GM23338 (cell line): ENCODE measurements at regions not wholly inside any gene's neighbourhood (a gene's known extent, or its start where the extent isn't known, plus 50 kb on each side); places are given as distances from the start of the nearest gene placed in this dataset.

ENCODE experiments used
- ATAC-seq: fragments of 200-7000 bp; cut with Tn5 transposase; 3 replicates; pipeline ENCODE4 v1.9.1; 2020
- DNase-seq: peaks from one replicate; pipeline ENCODE4 v3.0.0-alpha.2; 2015; ENCODE audit warnings: low spot score
- H2AFZ ChIP-seq: fragments of 200-600 bp; sonication (generic); 2 replicates; pipeline ENCODE4 v1.8.0; 2016; ENCODE audit warnings: antibody characterized with exemption, mild to moderate bottlenecking, moderate library complexity
- H3F3A ChIP-seq: fragments of 200-600 bp; sonication (generic); replicated peaks from 2 replicates; pipeline ENCODE4 v1.8.0; 2017; ENCODE audit warnings: antibody characterized with exemption, mixed run types, low read depth
- H3K27ac ChIP-seq: fragments of 200-600 bp; sonication (generic); 2 replicates; pipeline ENCODE4 v1.6.1; 2016; ENCODE audit warnings: low read depth
- H3K27me3 ChIP-seq: fragments of 200-600 bp; sonication (generic); 2 replicates; pipeline ENCODE4 v1.8.0; 2016; ENCODE audit warnings: mild to moderate bottlenecking, mixed run types, moderate library complexity; ENCODE audit not compliant: insufficient read depth
- H3K36me3 ChIP-seq: fragments of 200-600 bp; sonication (generic); 2 replicates; pipeline ENCODE4 v1.8.0; 2016; ENCODE audit warnings: mild to moderate bottlenecking; ENCODE audit not compliant: insufficient read depth
- H3K4me1 ChIP-seq: fragments of 200-600 bp; sonication (generic); 2 replicates; pipeline ENCODE4 v1.8.0; 2016; ENCODE audit warnings: mild to moderate bottlenecking, moderate library complexity; ENCODE audit not compliant: insufficient read depth
- H3K4me2 ChIP-seq: fragments of 200-600 bp; sonication (generic); 2 replicates; pipeline ENCODE4 v1.7.1; 2017; ENCODE audit warnings: mixed run types
- H3K4me3 ChIP-seq: fragments of 200-600 bp; sonication (generic); 2 replicates; pipeline ENCODE4 v1.6.1; 2016; ENCODE audit warnings: mixed run types
- H3K79me2 ChIP-seq: fragments of 200-600 bp; sonication (generic); replicated peaks from 2 replicates; pipeline ENCODE4 v1.8.0; 2017; ENCODE audit warnings: mild to moderate bottlenecking; ENCODE audit not compliant: insufficient read depth
- H3K9me2 ChIP-seq: fragments of 200-600 bp; sonication (generic); 2 replicates; pipeline ENCODE4 v1.8.0; 2017; ENCODE audit not compliant: insufficient read depth
- H4K20me1 ChIP-seq: fragments of 200-600 bp; sonication (generic); replicated peaks from 2 replicates; pipeline ENCODE4 v1.8.0; 2017; ENCODE audit warnings: mild to moderate bottlenecking; ENCODE audit not compliant: insufficient read depth
- H3K27ac Mint-ChIP-seq: 2 replicates; pipeline ENCODE4 v1.8.0; 2020; ENCODE audit warnings: inconsistent platforms, mild to moderate bottlenecking, moderate library complexity, mixed read lengths
- H3K27me3 Mint-ChIP-seq: 3 replicates; pipeline ENCODE4 v1.8.0; 2022; ENCODE audit warnings: low read depth, mild to moderate bottlenecking, moderate library complexity, mixed read lengths, inconsistent platforms; ENCODE audit not compliant: insufficient read depth, poor library complexity
- H3K36me3 Mint-ChIP-seq: 3 replicates; pipeline ENCODE4 v1.8.0; 2021; ENCODE audit warnings: low read depth, mild to moderate bottlenecking, inconsistent platforms, moderate library complexity, mixed read lengths
- H3K4me1 Mint-ChIP-seq: 3 replicates; pipeline ENCODE4 v1.8.0; 2020; ENCODE audit warnings: mild to moderate bottlenecking, inconsistent platforms, mixed read lengths
- H3K4me3 Mint-ChIP-seq: 3 replicates; pipeline ENCODE4 v1.8.0; 2021; ENCODE audit warnings: moderate library complexity, mild to moderate bottlenecking, inconsistent platforms, mixed read lengths
- H3K9me3 Mint-ChIP-seq: 3 replicates; pipeline ENCODE4 v1.8.0; 2020; ENCODE audit warnings: moderate library complexity, mild to moderate bottlenecking, inconsistent platforms, mixed read lengths
- CREB1 ChIP-seq: fragments of 250-450 bp; sonication (Bioruptor Pico); IDR thresholded peaks from 2 replicates; pipeline ENCODE4 v1.5.0; 2020; ENCODE audit warnings: low read depth, mild to moderate bottlenecking, moderate library complexity
- CTCF ChIP-seq, 2 experiments: fragments of 200-600 bp in 1 of 2; sonication (generic) in 1 of 2; conservative IDR thresholded peaks; 2 replicates each; pipeline versions ENCODE4 v1.5.1 to v1.6.1; 2016 to 2017; ENCODE audit warnings: antibody characterized with exemption in 2 of 2, low read depth in 2 of 2, mild to moderate bottlenecking in 2 of 2, moderate library complexity in 1 of 2
- ETS1 ChIP-seq: IDR thresholded peaks from 2 replicates; pipeline ENCODE4 v1.6.1; 2016; ENCODE audit warnings: antibody characterized with exemption
- EZH2 ChIP-seq: fragments of 200-600 bp; sonication (generic); IDR thresholded peaks from one replicate; pipeline ENCODE4 v1.8.0; 2017; ENCODE audit warnings: antibody characterized with exemption, mild to moderate bottlenecking, low read depth; ENCODE audit not compliant: unreplicated experiment
- EZH2phosphoT487 ChIP-seq: fragments of 200-600 bp; sonication (generic); IDR thresholded peaks from one replicate; pipeline ENCODE4 v1.8.1; 2018; ENCODE audit warnings: antibody characterized with exemption; ENCODE audit not compliant: unreplicated experiment
- JUNB ChIP-seq: IDR thresholded peaks from one replicate; pipeline ENCODE4 v1.6.1; 2016; ENCODE audit warnings: antibody characterized with exemption; ENCODE audit not compliant: unreplicated experiment
- NANOG ChIP-seq: IDR thresholded peaks from 2 replicates; pipeline ENCODE4 v1.6.1; 2016; ENCODE audit warnings: antibody characterized with exemption, borderline replicate concordance
- POLR2AphosphoS5 ChIP-seq: IDR thresholded peaks from 2 replicates; pipeline ENCODE4 v1.6.1; 2016; ENCODE audit warnings: antibody characterized with exemption, low read depth
- REST ChIP-seq: IDR thresholded peaks from one replicate; pipeline ENCODE4 v1.6.1; 2018; ENCODE audit warnings: antibody characterized with exemption; ENCODE audit not compliant: unreplicated experiment
- STAT1 ChIP-seq: IDR thresholded peaks from one replicate; pipeline ENCODE4 v1.6.1; 2016; ENCODE audit warnings: antibody characterized with exemption; ENCODE audit not compliant: unreplicated experiment
- ZNF114 ChIP-seq: fragments of 250-450 bp; sonication (Bioruptor Pico); IDR thresholded peaks from 2 replicates; pipeline ENCODE4 v1.5.0; 2020; ENCODE audit warnings: mild to moderate bottlenecking, moderate library complexity
- ZNF331 ChIP-seq: fragments of 250-450 bp; sonication (Bioruptor Pico); IDR thresholded peaks from 2 replicates; pipeline ENCODE4 v1.5.0; 2020; ENCODE audit warnings: low read depth, mild to moderate bottlenecking, moderate library complexity
- ZNF462 ChIP-seq: fragments of 250-450 bp; sonication (Bioruptor Pico); IDR thresholded peaks from 2 replicates; pipeline ENCODE4 v1.5.0; 2020; ENCODE audit warnings: mild to moderate bottlenecking, moderate library complexity

- Histone ChIP-seq H4K20me1 (no peaks in the 10 kb centered on the region), H3K79me2 (no peaks in the 10 kb centered on the region), H3K27me3 (no peaks in the 10 kb centered on the region; the same call in 1 of the 2 replicates), H3K9me2 (no peaks in the 10 kb centered on the region), H3K4me3 (no peak overlapping the region), H3K4me1 (peaks cover 6% of the 10 kb centered on the region; the same call in 1 of the 2 replicates), H3K4me2 (no peak overlapping the region), H3K36me3 (no peaks in the 10 kb centered on the region), H3K27ac (no peak overlapping the region), H2AFZ (no peak overlapping the region), H3F3A (no peaks in the 10 kb centered on the region)
- Mint-ChIP-seq H3K9me3 (no peaks in the 10 kb centered on the region), H3K4me1 (peaks cover 12% of the 10 kb centered on the region; the same call in 2 of the 3 replicates), H3K4me3 (no peak overlapping the region), H3K27ac (no peak overlapping the region), H3K36me3 (no peaks in the 10 kb centered on the region), H3K27me3 (peaks cover 6% of the 10 kb centered on the region)
- TF ChIP-seq EZH2phosphoT487 (no peak), STAT1 (no peak), ZNF114 (CRISPR knock-in tag) (no peak), NANOG (no peak), ZNF331 (CRISPR knock-in tag) (no peak), REST (no peak), ETS1 (no peak), POLR2AphosphoS5 (no peak), JUNB (no peak), ZNF462 (CRISPR knock-in tag) (no peak), CREB1 (no peak), CTCF (conservative IDR thresholded peaks at IDR 0.05; ENCODE audit: low read depth in 2 of 2) (no peak), EZH2 (no peak)
- ATAC-seq, result no peak
- no peak for DNase-seq
Observed at GRCh38 chr1:90799326-90799725, 82.2 kb upstream of the BARHL2 start.
